GM19240 (cell line): ENCODE measurements at regions not wholly inside any gene's neighbourhood (a gene's known extent, or its start where the extent isn't known, plus 50 kb on each side); places are given as distances from the start of the nearest gene placed in this dataset.

Experiments
- DNase-seq: peaks from one replicate; pipeline ENCODE4 v3.0.0; 2011; ENCODE audit warnings: low spot score; ENCODE audit not compliant: insufficient read length

DNA sequence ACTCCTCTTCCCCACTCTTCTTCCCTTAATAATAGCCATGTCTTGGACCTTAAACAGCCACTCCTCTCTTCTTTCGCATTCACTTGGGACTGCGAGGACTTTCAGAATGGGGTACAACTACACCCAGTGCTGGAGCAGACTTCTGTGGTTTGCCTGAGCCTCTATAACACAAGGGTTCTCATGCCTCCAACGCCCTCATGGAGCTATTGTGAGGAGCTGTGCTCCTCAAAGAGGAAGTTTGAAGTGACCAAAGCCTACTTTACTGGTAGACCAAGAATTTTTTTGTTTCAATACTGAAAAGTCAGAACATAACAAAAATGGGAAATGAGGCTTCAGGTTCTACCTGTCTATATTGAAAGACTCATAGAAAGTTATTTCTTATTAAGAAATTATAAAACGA is 316.4 kb downstream of the PIK3R1 start:
- no peak for DNase-seq

DNA sequence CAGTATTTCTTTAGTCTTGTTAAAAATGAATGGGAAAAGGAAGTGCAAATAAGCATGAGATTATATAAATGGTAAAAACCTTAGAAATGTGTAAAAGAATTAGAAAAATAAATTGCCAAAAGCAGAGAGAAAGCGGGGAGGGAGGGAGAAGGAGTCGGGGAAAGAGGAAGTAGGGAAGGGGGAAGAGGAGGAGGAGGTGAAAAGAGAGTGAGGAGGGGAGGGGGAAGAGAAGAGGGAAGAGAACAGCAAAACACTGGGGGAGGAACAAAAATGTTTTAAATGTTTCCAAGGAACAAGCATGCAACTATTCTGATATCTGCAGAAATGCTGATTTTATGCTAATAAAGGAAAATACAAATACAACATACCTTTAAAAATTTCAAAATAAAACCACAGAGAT is 317.5 kb downstream of the PIK3R1 start:
- DNase-seq = no peak

DNA sequence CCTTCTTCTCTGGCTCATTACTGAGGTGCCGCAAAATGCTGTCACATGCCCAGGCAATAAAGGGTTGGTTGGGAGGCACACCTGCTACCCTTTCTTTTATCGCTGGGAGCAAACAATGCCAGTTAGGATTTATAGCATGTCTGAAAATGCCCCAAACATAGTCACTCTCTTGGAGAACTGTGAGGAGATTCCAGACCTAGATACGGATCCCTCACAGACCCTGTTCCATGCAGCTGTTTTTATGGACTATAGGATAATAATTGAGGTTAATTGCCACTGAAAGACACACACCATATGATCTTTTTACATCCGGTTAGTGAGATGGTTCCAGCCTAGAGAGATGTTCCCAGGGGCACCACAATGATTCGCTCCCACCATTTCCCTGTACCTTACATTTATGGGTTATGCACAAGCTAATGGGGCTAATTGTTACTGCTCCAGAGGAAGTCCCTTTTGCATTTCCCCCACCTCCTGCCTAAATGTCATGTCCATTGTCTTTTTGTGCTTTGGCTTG is 318.1 kb downstream of the PIK3R1 start:
- DNase-seq = no peak

DNA sequence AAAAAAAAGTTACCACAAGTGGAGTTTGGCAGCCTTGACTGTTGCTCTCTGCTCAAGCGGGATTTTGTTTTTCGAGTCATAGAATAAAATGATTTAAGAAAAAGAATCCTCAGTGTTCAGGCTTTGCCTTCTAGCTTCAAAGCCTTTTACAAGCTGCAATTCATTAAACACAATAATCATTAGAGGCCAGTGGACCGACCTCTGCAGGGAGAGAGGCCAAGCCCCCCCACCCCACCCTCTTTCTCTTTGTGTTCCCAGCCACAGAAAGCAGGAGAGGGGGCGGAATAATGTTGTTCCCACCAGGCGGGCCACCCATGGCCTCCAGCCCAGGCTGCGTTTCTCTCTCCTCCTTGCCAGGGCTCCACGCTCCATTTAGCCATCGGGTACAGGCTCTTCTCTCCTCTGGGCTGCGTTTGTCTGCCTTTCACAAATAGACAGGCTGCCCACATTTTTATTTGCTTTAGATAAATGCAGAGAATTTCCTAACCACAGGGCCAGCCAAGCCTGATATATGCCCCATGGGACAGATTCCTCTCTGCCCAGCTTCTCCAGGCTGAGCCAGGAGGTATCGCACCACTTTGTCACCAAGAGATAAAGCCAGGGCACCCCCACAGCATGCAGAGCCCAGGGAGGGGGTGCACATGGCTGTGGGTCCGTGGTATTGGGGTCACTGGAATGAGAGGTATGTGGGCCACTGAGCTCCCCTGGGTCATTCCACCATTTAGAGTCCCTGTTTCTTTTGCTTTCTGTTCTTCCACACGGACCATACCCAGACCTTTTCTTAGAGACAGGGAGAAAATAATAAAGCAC is 318.8 kb downstream of the PIK3R1 start:
- DNase-seq = no peak

DNA sequence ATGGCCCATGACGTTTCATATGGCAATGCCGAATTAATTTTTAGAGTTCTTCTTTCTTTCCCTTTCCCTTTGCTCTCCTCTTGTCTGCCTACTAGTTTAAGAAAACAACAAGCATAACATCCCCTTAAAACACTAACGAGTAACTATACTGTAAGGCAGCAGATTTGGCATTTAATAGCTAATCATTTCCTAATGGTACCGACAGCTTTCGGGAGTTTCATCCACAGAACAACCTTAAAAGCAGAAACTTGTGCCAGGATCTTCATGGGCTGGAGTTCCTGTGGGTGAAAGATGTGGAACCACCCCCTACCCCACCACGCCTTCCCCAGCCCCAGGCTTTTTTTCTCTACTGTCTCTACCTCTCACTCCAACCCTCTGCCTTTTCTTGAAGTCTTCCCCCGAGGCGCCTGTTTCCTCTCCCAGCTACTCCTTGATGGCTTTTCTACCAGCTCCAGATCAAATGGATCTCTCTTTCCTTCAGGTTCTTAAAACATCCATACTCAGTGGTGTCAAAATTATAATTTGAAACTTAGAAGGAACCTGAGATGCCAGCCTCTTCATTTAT is 319.5 kb downstream of the PIK3R1 start:
- no peak for DNase-seq

DNA sequence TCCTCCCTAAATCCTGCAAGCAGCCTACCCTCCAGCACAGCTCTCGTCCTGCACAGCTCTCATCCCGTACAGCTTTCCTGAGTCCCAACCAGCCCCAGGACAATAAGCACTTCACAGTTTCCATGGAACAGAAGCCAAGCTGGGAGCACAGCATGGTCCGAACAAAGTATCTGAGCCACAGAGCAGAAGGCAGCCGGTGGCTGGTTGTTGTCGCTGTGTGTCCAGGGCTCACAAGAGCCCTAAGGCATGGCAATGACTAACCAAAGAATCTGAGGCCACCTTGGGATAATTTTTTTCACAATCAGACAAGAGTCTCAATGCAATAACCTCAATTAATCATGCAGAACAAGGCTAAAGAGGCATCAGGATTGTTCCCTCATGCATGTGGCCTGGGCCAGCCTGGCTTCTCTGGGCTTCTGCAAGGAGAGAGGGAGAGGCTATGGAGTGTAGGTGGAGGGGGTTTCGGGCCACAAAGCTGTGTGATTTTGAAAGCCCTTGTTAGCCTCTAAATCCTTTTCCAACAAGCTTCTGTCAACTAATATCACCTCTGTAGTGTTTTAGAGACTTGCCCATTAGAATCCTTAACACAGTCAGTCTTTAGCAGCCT is 323.4 kb downstream of the PIK3R1 start:
- no peak for DNase-seq

DNA sequence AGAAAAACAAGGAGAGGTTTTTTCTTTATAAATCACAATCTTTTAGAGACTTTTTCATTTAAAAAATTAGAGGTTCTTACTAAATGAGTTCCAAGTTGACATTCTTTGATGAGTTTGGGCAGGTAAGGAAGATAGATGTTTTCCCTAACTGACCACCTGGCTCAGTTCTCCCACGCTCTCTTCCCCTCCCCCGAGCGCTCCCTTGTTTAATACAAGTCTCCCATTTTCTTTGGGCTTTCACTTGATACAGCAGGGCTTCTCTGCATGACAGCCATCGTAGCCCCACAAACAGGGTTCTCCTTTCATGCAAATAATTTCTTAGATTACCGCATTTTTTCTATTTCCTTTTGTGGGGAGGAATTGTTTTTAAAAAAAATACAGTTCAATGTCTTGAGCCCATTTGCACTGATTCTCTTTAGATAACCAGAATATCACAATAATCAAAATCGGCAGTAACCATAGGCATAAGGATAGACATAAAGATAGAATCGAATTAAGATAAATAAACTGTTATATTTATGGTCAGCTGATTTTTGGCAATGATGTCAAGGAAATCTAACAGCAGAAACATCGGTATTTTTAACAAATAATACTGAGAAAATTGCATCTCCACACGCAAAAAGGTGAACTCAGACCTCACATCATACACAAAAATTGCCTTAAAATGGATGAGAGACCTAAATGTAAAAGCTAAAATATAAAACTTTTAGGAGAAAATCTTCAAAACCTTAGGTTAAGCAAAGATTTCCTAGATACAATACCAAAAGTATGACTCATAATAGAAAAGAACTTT is 325.4 kb downstream of the PIK3R1 start:
- no peak for DNase-seq

DNA sequence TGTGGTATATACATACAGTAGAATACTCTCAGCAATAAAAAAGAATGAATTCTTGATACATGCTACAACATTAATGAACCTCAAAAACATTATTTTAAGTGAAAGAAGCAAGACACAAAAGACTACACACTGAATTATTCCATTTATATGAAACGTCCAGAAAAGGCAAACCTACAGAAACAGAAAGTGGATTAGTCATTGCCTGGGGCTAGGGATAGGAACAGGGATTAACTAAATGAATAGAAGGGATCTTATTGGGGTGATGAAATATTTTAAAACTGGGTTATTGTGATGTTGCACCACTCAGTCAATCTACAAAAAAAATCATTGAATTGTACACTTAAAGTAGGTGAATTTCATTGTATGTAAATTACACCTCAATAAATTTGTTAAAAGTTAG is 326.7 kb downstream of the PIK3R1 start:
- no peak for DNase-seq

DNA sequence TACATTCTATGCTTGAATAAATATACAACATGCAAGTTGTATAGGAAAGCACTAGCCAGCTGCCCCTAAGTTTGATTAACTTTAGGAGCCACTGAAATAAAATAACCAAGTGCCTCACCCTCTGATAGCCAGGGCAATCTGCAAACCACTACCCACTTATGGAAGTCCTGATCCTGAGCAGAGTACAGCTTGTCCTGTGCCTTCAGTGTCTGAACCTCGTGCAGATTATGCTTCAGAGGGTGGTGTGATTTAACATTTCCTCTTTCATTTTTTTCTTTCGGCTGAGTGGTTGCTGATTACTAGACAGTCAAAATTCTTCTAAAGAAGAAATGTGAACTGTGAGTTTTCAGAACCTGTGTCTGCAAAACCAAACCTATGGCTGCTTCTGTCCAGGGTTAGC is 327.7 kb downstream of the PIK3R1 start:
- no peak for DNase-seq

DNA sequence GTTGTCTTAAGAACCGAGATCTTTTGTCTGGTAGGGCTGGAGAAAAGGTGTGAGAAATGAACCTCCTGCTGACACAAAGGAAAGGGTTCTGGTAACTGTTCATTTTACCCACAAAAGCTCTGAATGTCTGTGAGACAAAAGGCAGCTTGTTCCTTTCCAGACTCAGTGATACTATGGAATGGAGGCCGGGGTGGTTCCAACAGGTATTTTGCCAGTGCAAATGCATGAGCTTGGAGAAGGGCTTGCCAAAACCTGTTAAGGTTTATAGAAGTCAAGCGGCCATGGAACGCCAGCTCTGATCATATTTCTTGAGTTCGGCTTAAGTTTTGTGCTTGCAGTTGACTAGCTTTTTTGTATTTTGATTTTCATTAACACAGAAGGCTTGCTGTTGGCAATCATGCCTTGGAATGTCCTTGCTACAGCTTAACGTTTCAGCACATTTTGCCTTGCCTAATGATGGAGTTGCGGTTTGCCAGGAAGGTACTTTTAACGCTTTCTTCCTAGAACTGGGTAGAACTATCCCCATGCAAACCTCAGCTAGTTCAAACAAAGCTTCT is 328.6 kb downstream of the PIK3R1 start:
- no peak for DNase-seq

DNA sequence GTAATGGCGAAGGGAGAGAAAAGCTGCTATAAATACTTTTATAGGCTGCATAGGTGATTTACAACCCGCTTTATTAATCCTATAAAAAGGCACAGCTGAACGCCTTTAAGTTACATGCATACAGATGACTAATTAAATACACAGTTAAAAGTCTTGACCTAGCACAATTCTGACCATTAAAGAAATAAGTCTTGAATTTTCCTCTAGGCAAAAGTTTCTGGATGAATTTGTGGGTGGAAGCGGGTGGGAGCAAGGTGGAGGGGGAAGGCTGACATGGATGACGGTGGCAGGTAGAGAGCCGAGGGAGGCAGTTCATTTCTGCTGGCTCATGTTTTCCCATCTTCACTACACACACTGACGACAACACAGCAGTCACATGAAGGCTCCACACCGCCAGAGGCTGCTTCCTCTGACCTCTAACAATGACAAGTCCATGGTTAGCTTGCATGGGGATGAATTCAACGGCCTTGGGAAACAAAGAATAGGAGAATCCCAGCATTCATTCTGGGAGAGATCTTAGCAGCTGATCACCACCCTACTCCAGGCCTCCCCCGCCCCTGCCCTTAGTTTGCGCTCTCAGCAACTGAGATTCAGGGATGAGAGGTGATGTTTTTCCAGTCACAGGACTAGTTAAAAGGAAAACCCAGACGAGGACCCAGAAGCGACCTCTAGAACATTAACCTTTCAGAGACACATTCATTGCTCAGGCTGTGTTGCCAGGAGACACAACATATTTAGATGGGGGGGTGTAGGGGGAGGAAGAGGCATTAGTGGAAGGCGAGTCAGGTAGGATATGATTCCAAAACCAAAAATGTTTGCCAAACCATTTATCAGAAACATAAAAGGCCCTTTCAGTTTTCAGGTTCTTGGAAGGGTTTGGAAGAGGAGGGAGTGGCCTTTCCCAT is 329.3 kb downstream of the PIK3R1 start:
- DNase-seq = no peak

DNA sequence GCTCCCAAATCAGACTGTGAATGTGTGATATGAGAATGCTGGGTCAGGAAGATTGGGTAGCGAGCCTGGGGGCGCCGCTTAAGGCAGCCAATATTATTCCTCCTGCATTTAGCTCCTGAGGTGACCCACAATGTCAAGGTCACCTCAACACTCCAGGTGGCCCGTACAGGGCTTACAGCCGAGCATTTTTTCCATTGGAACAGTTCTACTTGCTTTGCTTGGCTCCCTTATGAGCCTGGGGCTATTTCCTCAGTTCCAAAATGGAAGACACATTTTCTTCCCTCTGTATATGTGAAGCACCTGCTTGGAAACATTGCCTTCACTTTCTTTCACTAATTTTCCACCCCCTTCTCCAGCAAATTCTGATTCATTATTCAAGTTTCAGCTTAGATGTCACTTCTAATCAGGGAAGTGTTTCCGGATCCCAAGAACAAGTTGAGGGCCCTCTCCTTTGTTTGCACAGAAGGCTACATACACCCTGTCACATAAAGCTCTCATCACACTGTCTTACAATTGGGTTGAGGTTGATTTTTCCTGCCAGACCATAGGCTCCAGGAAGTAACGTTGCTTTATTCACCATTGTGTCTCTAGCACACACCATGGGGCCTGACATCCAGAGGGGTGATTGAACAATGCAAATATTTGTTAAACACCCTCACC is 330.2 kb downstream of the PIK3R1 start:
- DNase-seq = no peak

DNA sequence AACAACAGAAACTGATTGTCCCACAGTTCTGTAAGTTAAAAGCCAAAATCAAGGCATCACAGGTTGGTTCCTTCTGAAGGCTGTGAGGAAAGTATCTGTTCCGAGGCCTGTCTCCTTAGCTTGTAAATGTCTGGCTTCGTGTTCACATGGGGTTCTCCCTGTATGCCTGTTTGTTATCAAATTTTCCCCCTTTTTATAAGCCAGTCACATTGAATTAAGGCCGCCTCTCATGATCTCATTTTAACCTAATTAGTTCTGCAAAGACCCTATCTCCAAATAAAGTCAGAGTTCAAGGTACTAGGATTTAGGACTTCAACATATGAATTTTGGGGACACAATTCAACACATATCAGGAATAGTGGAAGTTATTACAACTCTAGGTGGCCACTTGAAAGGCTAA is 331.5 kb downstream of the PIK3R1 start:
- no peak for DNase-seq

DNA sequence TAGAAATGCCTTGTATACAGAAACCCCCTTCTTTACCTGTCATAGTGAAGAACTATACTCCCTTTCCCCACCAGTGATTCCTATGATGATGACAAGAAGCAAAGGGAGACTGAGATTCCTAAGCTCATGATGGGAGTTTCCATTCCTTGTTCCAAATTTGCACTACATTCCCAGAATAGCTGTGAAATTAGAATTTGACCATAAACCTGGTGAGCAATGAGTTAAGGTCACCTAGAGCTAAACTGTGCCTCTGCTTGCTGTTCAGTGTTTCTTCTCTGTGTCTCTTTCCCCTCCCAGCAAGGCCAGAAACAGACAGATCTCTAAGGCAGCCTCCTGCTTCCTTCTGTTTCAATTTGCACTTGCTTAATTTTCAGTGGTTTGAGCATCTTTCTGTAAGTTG is 332.1 kb downstream of the PIK3R1 start:
- DNase-seq = no peak

DNA sequence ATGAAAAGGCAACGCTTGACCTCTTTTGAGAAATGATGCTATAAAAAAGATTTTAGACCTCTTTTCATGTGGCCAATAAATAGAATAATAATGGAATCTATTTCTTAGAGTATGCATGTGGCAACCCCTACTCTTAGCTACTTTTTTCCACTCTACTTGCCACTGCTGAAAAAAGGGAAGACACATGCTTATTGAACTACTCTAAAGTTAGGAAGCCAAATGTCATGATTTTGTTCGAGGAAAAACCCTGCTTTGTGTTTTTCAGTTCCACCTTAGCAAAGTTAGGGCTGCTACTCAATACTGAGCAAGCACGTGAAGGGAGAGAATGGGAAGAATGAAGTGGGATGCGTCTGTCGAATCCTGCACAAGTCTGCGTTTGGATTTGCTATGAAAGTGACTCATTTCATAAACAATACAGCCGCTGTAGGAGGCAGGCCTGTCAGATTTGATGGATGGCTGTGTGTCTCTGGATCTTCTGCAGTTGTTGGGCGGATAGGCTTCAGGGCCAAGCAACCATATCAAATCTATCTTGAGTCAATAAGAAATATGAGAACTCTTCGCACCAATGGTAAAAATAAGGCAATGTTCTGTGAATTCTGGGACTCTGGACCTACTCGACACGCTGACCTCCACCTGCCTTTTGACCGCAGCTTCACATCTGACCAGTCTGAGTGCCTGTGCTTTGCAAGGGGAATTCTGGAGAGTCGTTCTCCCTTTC is 333.6 kb downstream of the PIK3R1 start:
- DNase-seq = no peak

DNA sequence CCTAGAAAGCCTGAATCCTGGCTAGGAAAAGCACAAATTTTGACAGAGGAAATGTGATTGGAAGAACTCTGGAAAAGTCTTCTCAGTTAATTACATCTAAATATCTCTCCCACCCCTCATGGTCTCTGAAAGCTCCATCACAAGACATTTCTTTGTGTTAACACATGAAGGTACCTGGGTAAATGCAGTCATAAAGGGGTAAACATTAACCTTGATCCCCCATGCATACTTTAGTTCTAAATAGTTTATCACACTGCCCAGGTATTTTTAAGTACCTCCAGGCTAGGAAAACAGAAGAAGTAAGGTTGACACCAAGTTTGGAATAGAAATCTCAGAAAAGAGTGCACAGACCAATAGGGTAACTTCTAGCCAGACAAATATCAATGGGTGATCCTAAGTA is 334.5 kb downstream of the PIK3R1 start:
- no peak for DNase-seq

DNA sequence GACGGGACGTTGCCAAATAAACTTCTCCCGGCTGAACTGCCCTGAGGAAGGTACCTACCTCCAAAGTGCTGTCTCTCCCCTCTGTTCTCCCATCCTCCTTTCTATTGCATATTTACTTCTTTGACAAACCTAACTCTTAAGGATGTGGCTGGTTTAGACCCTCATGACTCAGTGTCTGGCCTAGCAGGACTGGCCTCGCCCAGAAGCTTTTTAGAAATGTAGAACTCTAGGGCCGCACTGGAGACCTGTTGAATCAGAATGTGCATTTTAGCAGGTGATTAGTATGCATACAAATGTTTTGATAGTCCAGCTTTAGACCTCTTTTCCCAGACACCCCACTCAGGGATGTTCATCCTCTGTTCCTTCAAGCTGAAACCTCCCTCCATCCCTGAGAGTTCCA is 335.9 kb downstream of the PIK3R1 start:
- DNase-seq = no peak

DNA sequence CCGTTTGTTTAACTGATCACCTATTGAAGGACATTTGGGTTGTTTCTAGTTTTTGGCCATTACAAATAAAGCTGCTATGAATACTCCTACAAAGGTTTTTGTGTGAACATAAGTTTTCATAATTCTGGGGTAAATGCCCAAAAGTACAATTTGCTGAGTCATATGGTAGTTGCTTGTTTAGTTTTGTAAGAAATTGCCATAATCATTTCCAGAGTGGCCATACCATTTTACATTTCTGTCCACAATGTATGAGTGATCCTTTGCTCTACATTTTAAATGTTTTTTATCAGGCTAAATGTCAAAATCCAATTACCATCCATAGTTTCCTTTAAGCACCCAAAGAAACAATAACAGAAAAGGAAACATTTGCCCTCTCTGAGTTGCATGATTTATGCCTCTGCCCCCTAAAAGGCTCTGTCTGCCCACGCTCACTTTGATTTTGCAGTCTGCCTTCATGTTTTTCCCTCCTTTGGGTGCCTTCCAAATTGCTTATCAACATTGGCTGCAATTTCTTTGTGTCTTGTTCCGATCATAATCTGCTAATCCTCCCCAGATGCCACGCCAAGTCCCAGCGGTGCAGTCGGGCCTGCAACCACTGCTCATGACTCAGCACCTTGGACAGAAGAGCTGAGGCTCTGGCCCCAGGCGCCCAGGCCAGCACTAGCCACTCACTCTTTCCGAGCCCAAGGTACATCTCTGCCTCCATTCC is 339.2 kb downstream of the PIK3R1 start:
- no peak for DNase-seq
